ENCODE measurements at regions not wholly inside any gene's neighbourhood (a gene's known extent, or its start where the extent isn't known, plus 50 kb on each side); places are given as distances from the start of the nearest gene placed in this dataset.

DNA sequence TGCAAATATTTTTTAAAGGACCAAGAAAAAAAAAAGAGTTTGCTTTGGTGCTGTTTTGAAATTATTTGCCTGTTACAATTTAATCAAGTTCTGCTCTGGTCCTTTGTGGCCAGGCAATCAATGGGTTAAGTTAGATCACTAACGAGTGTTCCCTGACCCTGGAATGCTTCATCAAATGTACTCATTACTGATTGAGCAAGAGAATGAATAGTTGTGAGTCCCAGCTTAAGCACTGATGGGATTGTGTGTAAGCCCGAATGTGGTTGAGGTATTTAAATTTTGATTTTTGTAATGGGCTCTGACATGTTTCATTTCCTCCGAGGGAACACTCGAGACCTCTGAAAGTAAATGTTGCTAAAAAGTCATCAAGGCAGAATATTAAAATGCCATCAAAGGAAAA lies 699.1 kb downstream of the MCTP2 start:
- TF ChIP-seq, protein P1, sequence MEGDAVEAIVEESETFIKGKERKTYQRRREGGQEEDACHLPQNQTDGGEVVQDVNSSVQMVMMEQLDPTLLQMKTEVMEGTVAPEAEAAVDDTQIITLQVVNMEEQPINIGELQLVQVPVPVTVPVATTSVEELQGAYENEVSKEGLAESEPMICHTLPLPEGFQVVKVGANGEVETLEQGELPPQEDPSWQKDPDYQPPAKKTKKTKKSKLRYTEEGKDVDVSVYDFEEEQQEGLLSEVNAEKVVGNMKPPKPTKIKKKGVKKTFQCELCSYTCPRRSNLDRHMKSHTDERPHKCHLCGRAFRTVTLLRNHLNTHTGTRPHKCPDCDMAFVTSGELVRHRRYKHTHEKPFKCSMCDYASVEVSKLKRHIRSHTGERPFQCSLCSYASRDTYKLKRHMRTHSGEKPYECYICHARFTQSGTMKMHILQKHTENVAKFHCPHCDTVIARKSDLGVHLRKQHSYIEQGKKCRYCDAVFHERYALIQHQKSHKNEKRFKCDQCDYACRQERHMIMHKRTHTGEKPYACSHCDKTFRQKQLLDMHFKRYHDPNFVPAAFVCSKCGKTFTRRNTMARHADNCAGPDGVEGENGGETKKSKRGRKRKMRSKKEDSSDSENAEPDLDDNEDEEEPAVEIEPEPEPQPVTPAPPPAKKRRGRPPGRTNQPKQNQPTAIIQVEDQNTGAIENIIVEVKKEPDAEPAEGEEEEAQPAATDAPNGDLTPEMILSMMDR (IDR thresholded peaks at IDR 0.05): no peak
- no peak for TF ChIP-seq ZFX (IDR thresholded peaks at IDR 0.05; ENCODE audit: borderline replicate concordance)

All from 22Rv1 (cell line).